ENCODE measurements at regions not wholly inside any gene's neighbourhood (a gene's known extent, or its start where the extent isn't known, plus 50 kb on each side); places are given as distances from the start of the nearest gene placed in this dataset. TPM values are rescaled to one million over a fixed set of nuclear protein-coding genes. Genes with fewer than 3 reads are reported as not detected.

DNA sequence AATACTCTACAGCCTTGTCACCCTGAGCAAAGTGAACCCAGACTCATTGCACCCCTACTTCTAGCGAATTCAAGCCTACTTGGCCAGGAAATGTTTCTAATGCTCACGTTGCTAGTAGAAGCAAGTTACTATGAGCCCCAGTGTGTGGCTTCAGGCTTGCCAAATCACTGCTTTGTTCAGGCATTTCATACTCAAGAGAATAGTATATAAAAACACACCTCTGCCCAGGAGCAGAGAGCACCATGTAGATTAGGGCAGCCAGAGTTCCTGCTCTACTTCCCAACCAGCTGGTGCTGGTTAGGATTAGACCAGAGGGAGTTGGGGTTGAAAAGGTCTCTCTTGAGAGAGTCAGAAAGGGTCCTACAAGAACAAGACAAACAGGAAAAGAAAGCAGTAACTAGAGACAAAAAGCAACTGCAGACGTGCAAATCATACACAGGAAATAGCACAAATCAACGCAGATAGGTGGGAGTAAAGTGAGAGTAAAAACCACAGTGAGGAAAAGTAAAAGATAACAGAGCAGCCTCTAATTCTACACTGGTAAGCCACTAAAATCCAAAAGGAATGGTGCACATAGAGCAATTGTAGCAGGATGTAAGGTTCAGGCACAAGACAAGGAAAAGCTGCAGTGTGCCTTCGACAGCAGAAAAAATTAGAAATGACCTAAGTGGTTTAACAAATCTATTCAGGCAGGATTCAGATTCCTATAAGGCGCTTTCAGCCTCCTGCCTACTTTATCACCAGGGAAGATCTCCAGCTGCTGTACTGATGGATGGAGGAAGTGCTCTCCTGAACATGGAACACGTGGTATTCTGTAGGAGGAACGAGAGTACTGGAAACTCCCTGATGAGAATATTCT lies 49.6 kb upstream of the KIF2A start:
- no peaks in the 10 kb centered on the region for H3K9me3 ChIP-seq (replicated peaks in 1 of 2; ENCODE audit: control insufficient read depth in 2 of 2, insufficient read depth in 1 of 2, low read depth in 1 of 2, low read length in 2 of 2)
- H2BK15ac ChIP-seq (ENCODE audit: low read length): no peak overlapping the region
- no peak overlapping the region for H3K9ac ChIP-seq (ENCODE audit: low read depth, low read length, poor library complexity)
- no peak overlapping the region for H3K18ac ChIP-seq (ENCODE audit: low read length)
- H3K36me3 ChIP-seq (replicated peaks in 1 of 2; ENCODE audit: control insufficient read depth in 2 of 2, insufficient read depth in 2 of 2, low read length in 2 of 2): no peaks in the 10 kb centered on the region
- H3K4ac ChIP-seq (ENCODE audit: low read length): no peak overlapping the region
- no peak overlapping the region for H2BK5ac ChIP-seq (ENCODE audit: low read length)
- no peak overlapping the region for H3K4me3 ChIP-seq (ENCODE audit: low read length in 2 of 2)
- no CpG with 5 or more reads among the region's 8 CpGs for WGBS, 2 donors (ENCODE audit: extremely low coverage in 2 of 2, insufficient read length in 2 of 2, insufficient replicate concordance in 1 of 2)
- no peak overlapping the region for H3K14ac ChIP-seq (ENCODE audit: low read length)
- no peak overlapping the region for H4K8ac ChIP-seq (ENCODE audit: low read depth, low read length)
- no peak for DNase-seq (ENCODE audit: low spot score)
- H2AFZ ChIP-seq (ENCODE audit: low read length): peak overlapping the region; percentile 27
- no peak overlapping the region for H3K23ac ChIP-seq (ENCODE audit: low read depth, low read length, poor library complexity)
- H3K27ac ChIP-seq (replicated peaks; ENCODE audit: low read length): no peak overlapping the region
- H4K91ac ChIP-seq (ENCODE audit: low read depth, low read length, poor library complexity): no peak overlapping the region
- H3K4me2 ChIP-seq (ENCODE audit: insufficient read depth, low read length, poor library complexity, severe bottlenecking): no peak overlapping the region
- no peaks in the 10 kb centered on the region for H3K79me1 ChIP-seq (ENCODE audit: low read depth, low read length)
- no peak overlapping the region for H2BK120ac ChIP-seq (ENCODE audit: low read depth, low read length)
- H3K27me3 ChIP-seq (ENCODE audit: control insufficient read depth in 3 of 3, insufficient read depth in 3 of 3, low read depth in 1 of 3, low read length in 3 of 3): no peaks in the 10 kb centered on the region
- peaks cover 0 to 3% of the 10 kb centered on the region in 2 donors for H3K4me1 ChIP-seq (ENCODE audit: control insufficient read depth in 2 of 2, insufficient read depth in 1 of 2, low read depth in 1 of 2, low read length in 2 of 2)
- no peak overlapping the region for H2BK12ac ChIP-seq (ENCODE audit: low read length)
- H2AK5ac ChIP-seq (ENCODE audit: low read depth, low read length): no peak overlapping the region

Small RNAs in the stretch of these regions (small RNA-seq; reads per million reads assigned to genes)
- gene RN7SKP157 (ENCODE audit: insufficient read depth) (not detected), gene RNU6-913P (ENCODE audit: insufficient read depth) (not detected)
